GM19035 (cell line): ENCODE measurements at regions not wholly inside any gene's neighbourhood (a gene's known extent, or its start where the extent isn't known, plus 50 kb on each side); places are given as distances from the start of the nearest gene placed in this dataset.
"Not testable (repeated sequence)": the region's sequence is repeated elsewhere in the genome, so short reads cannot be mapped to it uniquely, and the experiment has no call there.

Experiments
- ATAC-seq: cut with Tn5 transposase; IDR thresholded peaks from one replicate; pipeline ENCODE4 v1.9.1; 2021; ENCODE audit not compliant: unreplicated experiment

DNA sequence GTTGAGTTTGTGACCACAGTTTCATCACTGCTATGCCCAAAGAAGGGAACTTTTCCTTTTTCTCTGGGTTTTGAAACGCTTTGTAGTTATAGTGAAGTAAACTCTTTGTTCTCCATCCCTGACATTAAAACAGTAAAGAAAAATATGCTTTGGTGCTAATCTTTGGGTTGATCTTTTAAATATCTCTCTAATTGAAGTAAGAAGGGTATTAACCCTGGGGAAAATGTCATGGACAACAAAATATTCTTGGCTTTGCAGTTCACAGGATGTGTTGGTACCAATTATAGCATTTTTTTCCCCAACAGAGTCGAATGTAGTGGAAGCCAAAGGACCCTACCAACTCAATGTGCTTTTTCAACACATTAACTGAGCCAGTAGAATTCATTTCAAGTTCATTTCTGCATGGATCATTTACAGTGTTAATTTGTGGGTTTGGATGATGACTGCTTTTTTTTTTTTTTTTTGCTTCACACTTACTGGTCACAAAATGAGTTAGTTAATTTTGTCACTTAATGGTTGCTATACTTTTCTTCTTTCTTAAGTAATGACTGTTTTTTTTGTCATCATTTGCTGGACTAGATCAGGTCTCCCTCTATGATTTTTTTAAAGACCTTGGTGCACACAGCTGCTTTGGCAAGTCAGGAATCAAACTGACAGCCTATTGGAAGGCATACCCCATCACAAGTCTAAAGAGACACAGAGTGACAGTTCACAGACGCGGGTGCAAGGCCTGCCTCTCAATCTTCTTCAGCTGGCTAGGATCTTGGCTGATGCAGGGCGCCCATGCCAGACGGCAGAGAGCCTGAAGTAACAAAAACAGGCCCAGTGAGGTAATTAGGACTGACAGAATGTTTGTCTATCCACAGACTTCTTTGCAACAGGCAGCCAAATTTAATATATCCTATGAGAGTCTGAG, 98.8 kb upstream of the MMADHC start:
- ATAC-seq, result no peak

DNA sequence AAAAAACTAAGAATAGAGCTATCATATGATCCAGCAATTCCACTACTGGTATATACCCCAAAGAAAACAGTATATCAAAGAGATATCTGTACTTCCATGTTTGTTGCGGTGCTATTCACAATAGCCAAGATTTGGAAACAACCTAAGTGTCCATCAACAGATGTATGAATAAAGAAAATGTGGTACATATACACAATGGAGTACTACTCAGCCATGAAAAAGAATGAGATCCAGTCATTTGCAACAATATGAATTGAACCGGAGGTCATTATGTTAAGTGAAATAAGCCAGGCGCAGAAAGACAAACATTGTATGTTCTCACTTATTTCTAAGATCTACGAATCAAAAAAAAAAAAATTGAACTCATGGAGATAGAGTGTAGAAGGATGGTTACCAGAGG, 97.8 kb upstream of the MMADHC start:
- ATAC-seq, result not testable (repeated sequence)

DNA sequence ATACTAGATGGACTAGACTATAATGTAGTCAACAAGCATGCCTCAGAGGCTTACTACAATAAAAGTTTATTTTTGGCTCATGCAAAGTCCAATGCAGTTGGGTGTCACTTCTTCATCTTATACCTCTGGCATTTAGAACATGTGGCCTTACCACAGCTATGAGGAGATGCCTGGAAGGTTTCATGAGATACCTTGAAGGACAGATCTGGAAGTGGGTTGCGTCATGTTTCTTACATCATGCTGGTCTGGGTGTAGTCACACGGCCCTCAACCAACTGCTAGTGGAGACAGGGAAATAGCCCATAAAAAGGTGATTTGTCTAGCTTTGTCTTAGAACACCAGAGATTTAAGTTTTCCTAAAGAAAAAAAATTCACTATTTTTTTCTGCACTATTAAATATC, 91.7 kb upstream of the MMADHC start:
- no peak for ATAC-seq

DNA sequence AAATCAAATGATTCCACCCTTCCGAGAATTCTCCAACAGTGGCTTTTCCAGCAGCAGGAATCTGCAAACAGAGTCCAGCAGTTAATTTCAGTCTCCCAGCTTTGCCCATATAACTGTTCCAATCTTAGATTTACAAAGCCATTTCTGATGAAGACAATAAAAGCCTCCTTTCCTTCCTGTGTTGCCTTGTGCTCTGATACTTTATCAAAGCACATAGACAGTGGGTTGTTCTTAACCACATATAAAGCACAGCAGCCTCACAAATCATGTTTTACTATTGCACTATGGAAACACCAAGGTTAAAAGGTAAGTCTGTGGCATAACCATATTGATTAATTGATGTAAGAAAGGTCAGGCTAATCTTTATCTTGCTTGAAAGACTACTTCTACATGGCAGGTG, 89.8 kb upstream of the MMADHC start:
- ATAC-seq, result no peak

DNA sequence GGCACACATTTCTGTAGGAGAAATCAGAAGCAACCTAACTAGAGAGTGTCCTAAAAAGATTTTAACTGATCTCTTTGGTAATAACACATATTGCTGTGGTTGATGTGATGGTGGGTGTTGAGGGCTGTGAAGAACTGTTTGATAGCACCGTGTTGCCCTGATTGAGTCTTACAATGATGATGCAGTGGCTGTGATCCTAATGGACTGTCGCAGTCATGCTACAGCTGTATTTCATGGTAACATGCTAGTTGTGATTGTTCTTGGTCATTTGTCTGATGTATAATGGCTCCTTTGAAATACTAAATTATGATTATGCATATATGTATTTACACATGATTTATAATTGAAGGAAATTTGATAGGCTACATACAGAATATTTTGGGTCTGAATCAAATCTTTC, 82.5 kb upstream of the MMADHC start:
- ATAC-seq, result no peak

DNA sequence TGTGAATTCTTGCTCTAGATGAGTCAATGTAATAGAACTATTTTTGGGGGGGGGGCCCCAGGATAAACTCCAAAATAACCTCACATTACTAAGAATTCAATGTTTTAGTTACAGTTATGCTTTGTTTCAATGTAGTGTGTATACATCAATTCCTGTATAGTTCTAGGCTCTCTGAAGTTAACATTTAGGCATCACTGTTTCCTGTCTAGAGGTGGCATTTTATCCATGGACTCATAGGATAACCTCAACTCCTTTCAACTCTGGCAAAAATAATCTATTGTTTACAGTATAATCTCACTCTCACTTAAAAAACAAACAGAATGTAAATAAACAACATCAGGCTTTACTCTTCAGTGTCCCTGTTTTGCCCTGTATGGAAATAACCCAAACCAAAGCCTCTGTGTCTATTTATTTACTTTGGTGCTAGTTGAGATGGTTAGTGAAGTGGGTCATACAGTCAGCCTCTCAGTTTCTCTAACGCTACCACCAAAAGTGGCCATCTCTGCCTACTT, 79.3 kb upstream of the MMADHC start:
- no peak for ATAC-seq

DNA sequence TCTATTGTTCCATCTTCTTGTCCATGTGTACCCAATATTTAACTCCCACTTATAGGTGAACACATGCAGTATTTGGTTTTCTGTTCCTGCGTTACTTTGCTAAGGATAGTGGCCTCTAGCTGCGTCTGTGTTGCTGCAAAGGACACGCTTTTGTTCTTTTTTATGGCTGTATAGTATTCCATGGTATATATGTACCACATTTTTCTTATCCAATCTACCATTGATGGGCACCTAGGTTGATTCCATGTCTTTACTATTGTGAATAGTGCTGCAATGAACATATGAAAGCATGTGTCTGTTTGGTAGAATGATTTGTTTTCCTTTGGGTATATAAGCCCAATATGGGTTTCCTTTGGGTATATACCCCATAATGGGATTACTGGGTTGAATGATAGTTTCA, 77.3 kb upstream of the MMADHC start:
- ATAC-seq, result no peak

DNA sequence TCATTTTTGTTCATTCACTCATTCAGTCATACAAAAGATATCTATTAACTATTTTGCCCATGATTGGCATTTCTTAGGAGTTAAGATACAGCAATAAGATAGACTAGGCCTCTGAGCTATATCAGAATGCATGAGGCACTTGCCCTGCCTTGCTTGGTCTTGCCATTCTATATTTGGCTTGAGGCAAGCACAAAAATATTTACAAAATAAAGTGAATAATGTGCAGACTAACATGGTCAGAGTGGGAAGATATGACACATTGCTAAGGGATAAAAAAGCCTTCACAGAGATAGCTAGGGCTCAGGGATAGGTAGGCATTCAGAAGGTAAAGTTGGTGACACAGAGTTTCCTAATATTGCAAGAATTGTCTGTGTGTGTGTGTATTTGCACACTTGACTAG, 75.0 kb upstream of the MMADHC start:
- no peak for ATAC-seq

DNA sequence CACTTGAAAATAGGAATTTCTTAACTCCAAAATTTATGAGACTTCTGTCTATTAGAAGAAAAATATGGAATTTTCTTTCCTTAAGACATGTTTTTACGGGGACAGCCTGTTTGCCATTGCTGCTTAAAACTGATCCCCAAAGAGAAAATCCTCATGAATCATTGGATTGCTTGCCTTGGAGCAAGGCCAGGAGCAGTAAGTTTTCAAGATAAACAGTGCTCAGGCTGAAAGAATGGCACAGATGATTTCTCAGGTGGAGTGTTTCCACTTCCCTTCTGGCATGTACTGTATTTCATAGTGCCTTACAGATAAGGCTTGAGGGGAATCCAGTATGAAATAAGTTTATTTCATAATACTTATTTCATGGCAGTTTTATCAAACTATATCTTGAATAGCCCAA, 74.3 kb upstream of the MMADHC start:
- no peak for ATAC-seq

DNA sequence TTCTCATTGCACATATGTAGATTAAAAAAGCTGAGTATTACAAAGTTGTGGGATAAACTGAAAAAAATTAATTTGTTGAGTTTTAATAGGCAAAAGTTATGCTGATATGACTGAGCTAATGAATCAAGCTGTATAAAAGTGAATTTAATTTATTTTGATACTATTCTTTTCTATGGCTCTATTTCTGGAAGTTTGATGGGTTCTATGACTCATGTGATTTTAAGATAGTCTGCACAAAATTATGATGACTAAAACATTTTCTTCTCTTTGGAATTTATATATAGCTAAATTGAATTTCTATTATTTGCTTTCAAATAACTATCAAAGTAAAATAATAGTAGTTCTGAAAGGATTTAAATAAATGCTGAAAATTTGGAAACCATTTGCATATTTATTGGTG, 71.0 kb upstream of the MMADHC start:
- no peak for ATAC-seq

DNA sequence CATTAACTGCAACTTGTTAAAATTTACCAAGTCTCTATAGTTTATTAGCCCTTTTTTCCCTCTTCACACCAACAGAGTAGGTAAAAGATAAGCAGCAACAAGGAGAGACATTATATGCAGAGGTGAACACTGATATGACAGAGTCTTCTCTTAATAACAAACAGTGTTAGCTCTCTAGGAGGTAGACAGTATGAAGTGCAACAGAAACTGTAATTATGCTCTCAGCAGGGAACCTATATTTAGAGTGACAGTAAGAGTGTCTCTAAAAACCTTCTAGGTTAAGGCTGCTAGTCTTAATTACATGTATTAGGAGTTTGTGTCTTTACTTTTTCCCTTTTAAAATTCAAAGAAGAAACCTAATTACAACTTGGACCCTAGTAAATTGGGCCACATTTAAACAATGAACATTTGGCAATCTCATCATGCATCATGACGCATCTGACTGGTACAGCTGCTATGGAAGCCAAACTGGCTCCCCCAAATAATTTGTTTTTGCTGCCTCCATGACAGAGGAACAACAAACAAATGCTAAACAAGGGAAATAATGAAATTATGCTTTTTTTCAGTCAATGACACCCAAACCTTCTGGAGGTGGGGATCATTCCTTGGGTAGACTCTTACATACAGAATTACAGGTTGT, 69.9 kb upstream of the MMADHC start:
- no peak for ATAC-seq

DNA sequence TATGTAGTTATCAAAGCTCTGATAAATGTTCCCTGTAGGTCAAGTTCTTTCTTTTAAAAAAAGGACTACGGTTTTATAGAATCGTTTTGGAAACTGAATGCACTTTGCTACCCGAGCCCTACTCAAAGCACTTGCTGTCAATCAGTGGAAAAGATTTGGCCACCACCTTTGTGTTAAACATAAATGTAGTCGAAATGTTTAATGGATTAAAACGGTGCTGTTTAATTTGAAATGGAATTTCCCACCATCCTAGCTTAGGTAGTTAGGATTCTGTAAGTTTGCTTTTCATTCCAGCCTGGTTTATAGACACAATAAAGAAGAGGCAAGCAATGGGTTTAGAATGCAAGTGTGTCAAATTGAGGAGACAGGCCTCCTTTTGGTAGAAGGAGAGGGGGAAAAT, 69.4 kb upstream of the MMADHC start:
- ATAC-seq, result no peak

DNA sequence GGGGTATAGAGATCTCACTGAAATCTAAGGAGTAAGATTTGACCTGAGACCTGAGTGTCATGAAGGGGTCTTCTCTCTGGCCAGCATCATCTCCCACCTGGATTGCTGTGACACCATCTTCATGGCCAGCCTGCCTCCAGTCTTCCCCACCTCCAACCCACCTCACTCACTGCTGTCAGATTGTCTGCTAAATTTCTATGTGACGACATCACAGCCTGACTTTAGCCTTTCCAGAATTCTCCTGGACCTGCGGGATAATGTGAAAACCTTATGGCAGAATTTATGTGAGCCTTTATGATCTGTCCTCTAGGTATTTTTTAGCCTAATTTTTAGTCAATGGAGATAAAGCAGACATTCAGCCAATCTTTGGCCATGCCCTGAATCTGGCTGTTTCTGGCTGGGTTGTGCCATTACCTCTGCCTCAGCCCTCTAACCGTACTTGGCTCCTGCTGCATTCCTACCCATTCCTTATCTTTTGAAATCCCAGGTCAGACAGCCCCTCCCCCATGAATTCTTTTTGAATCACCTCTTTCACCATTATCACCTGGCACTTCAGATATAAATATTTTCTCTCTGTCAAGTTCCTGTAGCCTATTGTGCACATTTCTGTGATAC, 66.4 kb upstream of the MMADHC start:
- ATAC-seq, result no peak

DNA sequence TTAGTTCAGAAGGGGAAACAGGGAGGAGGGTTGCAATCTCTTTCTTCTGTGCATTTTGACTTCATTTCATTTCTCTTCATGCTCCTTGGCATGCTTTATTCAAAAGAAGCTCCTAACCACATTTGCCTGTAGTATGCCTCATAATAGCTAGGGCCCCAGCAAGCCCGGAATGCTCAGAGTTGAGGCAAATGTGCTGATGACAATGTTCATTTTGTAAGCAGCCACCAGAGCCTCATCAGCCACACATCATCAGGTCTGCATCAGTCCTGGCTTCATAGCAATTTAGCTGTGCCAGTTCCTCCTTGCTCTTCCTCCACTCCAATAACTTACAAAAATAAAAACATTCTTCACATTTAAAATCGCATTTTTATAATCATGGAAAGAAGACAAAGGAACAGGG, 65.4 kb upstream of the MMADHC start:
- no peak for ATAC-seq

DNA sequence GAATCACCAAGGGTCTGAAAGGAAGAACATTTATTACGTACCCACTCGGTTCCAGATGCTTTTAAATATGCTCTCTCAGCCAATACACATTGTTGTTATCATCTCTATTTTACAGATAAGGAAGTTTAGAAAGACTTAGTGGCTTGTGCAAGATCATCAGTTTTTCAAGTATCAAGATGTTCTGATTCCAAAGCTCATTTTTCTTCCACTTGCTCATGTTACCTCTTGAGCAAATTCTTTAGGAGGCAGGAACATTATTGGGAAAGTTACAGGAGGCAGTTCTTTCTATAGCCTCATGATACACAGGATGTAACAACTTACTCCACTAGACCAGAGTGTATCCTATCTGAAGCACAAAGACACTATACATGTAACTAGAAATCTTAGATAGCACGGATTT, 65.0 kb upstream of the MMADHC start:
- ATAC-seq, result no peak

DNA sequence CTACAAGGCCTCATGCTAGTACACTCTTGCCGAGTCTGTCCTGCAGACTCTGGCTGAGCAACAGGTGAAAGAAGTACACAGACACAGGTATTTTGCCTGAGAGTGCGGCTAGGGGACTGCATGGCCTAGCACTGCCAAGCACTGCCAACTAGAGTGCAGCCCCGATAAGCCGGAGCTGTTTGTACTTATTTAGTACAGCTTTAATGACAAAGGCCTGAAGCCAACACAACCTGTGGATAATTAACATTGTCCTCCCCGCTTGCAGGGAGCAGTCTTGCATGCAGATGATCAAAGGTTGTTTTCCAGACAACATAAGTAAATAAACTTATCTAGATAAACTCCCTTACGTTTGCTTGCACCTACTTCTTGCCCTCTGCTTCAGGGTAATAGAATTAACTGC, 63.7 kb upstream of the MMADHC start:
- ATAC-seq, result no peak

DNA sequence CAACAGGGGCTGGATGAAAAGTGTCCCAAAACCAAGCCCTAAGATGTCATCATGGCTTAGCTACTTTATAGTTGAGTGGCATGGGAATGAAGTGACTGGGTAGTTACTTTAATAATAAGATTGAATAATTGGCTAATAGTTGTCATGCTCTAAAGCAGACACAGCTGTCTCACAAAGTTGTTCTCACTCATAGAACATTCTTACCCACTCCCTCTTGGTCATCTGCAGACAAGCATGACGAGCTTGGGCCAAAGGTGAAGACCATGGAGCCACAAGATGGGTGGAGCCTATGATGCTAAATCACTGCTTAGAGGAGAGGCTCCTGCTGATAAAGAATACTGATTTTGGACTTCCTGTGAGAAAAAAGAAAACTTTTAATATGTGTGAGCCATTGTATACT, 62.4 kb upstream of the MMADHC start:
- ATAC-seq, result no peak

DNA sequence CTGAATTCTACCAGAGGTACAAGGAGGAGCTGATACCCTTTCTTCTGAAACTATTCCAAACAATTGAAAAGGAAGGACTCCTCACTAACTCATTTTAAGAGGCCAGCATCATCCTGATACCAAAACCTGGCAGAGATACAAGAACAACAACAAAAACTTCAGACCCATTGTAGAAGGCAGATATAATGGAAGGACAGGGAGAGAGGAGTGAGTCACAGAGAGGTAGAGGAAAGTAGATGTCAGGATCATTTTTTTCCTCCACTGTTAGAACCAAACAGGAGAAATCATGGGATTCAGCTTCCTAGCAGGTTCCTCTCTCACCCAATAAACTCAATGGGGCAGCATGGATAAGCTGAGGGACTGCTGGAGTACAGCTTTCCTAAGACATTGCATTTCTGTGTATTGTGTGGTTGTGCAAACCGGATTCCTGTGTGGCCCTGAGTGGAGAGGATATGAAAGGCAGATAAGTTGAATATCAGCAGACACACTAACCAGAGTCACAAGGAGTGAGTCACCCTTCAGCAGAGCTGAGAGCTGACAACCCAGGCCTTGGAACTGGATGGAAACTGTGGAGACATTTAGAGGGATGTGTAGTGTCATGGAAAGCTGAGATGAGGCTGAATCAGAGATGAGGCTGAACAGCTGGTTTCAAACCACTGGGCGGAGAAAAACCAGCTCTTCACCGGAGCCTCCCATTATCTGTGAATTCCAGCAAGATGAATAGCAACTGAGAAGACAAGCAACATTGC, 60.9 kb upstream of the MMADHC start:
- no peak for ATAC-seq

DNA sequence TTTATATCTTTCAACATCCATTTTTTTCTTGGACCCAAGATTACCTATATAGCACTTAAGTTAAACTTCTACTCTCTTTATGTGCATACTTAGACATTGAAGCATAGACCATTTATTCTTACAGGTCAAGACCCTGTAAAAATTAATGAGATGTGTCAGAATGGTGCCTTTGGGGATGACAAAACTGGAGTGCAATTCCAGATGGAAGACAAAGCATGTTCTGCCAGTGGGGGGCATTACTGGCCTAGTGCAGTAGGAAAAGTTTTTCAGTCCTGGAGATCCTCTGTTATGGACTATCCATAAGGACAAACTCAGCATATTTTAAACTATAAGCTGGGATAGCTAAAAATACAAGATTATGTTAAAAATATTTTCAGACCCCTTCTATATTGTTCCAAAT, 57.8 kb upstream of the MMADHC start:
- ATAC-seq, result no peak
